A673 (cell line): ENCODE measurements at regions not wholly inside any gene's neighbourhood (a gene's known extent, or its start where the extent isn't known, plus 50 kb on each side); places are given as distances from the start of the nearest gene placed in this dataset.

ENCODE experiments used
- BruUV-seq: library from RNA; stranded (reverse); fragments of 400-500 nt; replicated peaks from 2 replicates; lab custom pipeline; 2021; lab: Mats Ljungman, UMichigan
- CTCF ChIA-PET: fragments of 300-600 bp; sonication (Branson Sonifier 250); formaldehyde crosslinking; loops from one replicate; lab custom pipeline; 2022; ENCODE audit warnings: antibody characterized with exemption; lab: Charles Lee
- POLR2A ChIA-PET: fragments of 300-600 bp; sonication (Branson Sonifier 250); formaldehyde crosslinking; loops from one replicate; lab custom pipeline; 2022; ENCODE audit warnings: antibody characterized with exemption; ENCODE audit not compliant: low non-redundant PET; lab: Charles Lee
- DNase-seq: peaks from one replicate; pipeline ENCODE4 v3.0.0-alpha.2; 2015; ENCODE audit warnings: low spot score
- H3K27ac ChIP-seq: fragments of 200-600 bp; sonication (generic); 2 replicates; pipeline ENCODE4 v1.5.1; 2016; ENCODE audit warnings: mixed run types, low read depth, mild to moderate bottlenecking, mixed read lengths, antibody characterized with exemption, low read length; ENCODE audit not compliant: poor library complexity, severe bottlenecking
- H3K27me3 ChIP-seq: fragments of 200-600 bp; sonication (generic); replicated peaks from 2 replicates; pipeline ENCODE4 v1.6.1; 2017; ENCODE audit warnings: mixed run types, low read depth, mild to moderate bottlenecking, mixed read lengths, antibody characterized with exemption, low read length; ENCODE audit not compliant: insufficient read depth, poor library complexity
- H3K36me3 ChIP-seq: fragments of 200-600 bp; sonication (generic); 2 replicates; pipeline ENCODE4 v1.6.1; 2016; ENCODE audit warnings: mixed run types, mild to moderate bottlenecking, mixed read lengths, antibody characterized with exemption, low read length; ENCODE audit not compliant: insufficient read depth, poor library complexity, severe bottlenecking
- H3K4me1 ChIP-seq: fragments of 200-600 bp; sonication (generic); 2 replicates; pipeline ENCODE4 v1.6.1; 2017; ENCODE audit warnings: mixed run types, mild to moderate bottlenecking, mixed read lengths, antibody characterized with exemption, low read length; ENCODE audit not compliant: insufficient read depth, poor library complexity, severe bottlenecking
- H3K4me3 ChIP-seq: fragments of 200-600 bp; sonication (generic); 2 replicates; pipeline ENCODE4 v1.5.1; 2016; ENCODE audit warnings: low read depth, mixed run types, mild to moderate bottlenecking, mixed read lengths, low read length; ENCODE audit not compliant: poor library complexity, severe bottlenecking
- H3K9me3 ChIP-seq: fragments of 200-600 bp; sonication (generic); 2 replicates; pipeline ENCODE4 v1.6.1; 2016; ENCODE audit warnings: mixed run types, low read depth, mild to moderate bottlenecking, mixed read lengths, antibody characterized with exemption, low read length; ENCODE audit not compliant: poor library complexity, severe bottlenecking
- CTCF ChIP-seq: fragments of 300-800, 200-600 bp; sonication (generic); conservative IDR thresholded peaks from 2 replicates; pipeline ENCODE4 v1.5.1; 2017; ENCODE audit warnings: low read depth, mild to moderate bottlenecking, antibody characterized with exemption, low read length, moderate library complexity, mixed read lengths
- EZH2 ChIP-seq: fragments of 200-600 bp; sonication (generic); IDR thresholded peaks from 2 replicates; pipeline ENCODE4 v1.6.1; 2017; ENCODE audit warnings: borderline replicate concordance, low read depth, mild to moderate bottlenecking, mixed read lengths, antibody characterized with exemption, low read length; ENCODE audit not compliant: poor library complexity, severe bottlenecking
- intact Hi-C: fragments of 100-400 bp; cut with micrococcal nuclease; formaldehyde crosslinking; loops from one replicate; pipeline ENCODE4 v1.10.0; 2022; ENCODE audit not compliant: unreplicated experiment

- ChIA-PET POLR2A (no interaction called here), CTCF (no interaction called here)
- TF ChIP-seq CTCF (no peak), EZH2 (no peak)
- Histone ChIP-seq H3K9me3 (no peaks in the 10 kb centered on the region), H3K36me3 (no peaks in the 10 kb centered on the region), H3K4me1 (no peaks in the 10 kb centered on the region), H3K4me3 (no peak overlapping the region), H3K27ac (no peak overlapping the region), H3K27me3 (no peaks in the 10 kb centered on the region)
- BruUV-seq: no TSS peak
- no peak for DNase-seq
- intact Hi-C loops: no loop called here
These were observed 478.9 kb upstream of the NMUR2 start for GRCh38 chr5:152884006-152884405.

GRCh38 chr5:152900332-152900731 is 495.3 kb upstream of the NMUR2 start:
- Histone ChIP-seq H3K4me3 (no peak overlapping the region), H3K36me3 (no peaks in the 10 kb centered on the region), H3K4me1 (no peaks in the 10 kb centered on the region), H3K27ac (no peak overlapping the region), H3K27me3 (no peaks in the 10 kb centered on the region), H3K9me3 (no peaks in the 10 kb centered on the region)
- intact Hi-C loops: no loop called here
- DNase-seq: no peak
- ChIA-PET POLR2A (no interaction called here), CTCF (no interaction called here)
- BruUV-seq: no TSS peak
- TF ChIP-seq CTCF: no peak

GRCh38 chr5:152901754-152902153 is 496.7 kb upstream of the NMUR2 start:
- ChIA-PET POLR2A (no interaction called here), CTCF (no interaction called here)
- H3K4me3 ChIP-seq: no peak overlapping the region
- H3K36me3 ChIP-seq: no peaks in the 10 kb centered on the region
- BruUV-seq: no TSS peak
- H3K27ac ChIP-seq: no peak overlapping the region
- no peaks in the 10 kb centered on the region for H3K9me3 ChIP-seq
- TF ChIP-seq CTCF (no peak), EZH2 (no peak)
- no peak for DNase-seq
- intact Hi-C loops: no loop called here
- H3K27me3 ChIP-seq: no peaks in the 10 kb centered on the region
- no peaks in the 10 kb centered on the region for H3K4me1 ChIP-seq
